HG02981 (cell line): ENCODE measurements at regions not wholly inside any gene's neighbourhood (a gene's known extent, or its start where the extent isn't known, plus 50 kb on each side); places are given as distances from the start of the nearest gene placed in this dataset.

Source experiments
- ATAC-seq: cut with Tn5 transposase; IDR thresholded peaks from one replicate; pipeline ENCODE4 v1.9.1; 2021; ENCODE audit warnings: mild to moderate bottlenecking, moderate library complexity; ENCODE audit not compliant: unreplicated experiment

DNA sequence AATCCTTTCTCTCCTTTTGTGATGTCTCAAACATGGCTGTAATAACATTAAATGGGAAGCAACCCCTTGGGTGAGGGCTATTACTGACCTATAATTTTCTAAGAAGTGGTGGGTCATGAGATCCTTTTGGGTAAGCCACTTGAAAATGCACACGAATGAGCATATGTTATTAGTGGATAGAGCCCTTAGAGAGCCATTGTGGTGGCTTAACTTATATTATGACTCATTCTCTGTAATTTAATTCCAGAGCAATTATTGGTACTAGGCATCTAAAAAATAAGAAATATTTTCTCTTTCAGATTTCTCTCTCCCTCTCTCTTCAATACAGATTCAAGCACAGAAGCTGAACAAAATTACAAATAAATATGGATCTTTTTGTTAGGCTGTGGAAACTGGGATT is 1177.4 kb upstream of the PHF14 start:
- ATAC-seq, result no peak

DNA sequence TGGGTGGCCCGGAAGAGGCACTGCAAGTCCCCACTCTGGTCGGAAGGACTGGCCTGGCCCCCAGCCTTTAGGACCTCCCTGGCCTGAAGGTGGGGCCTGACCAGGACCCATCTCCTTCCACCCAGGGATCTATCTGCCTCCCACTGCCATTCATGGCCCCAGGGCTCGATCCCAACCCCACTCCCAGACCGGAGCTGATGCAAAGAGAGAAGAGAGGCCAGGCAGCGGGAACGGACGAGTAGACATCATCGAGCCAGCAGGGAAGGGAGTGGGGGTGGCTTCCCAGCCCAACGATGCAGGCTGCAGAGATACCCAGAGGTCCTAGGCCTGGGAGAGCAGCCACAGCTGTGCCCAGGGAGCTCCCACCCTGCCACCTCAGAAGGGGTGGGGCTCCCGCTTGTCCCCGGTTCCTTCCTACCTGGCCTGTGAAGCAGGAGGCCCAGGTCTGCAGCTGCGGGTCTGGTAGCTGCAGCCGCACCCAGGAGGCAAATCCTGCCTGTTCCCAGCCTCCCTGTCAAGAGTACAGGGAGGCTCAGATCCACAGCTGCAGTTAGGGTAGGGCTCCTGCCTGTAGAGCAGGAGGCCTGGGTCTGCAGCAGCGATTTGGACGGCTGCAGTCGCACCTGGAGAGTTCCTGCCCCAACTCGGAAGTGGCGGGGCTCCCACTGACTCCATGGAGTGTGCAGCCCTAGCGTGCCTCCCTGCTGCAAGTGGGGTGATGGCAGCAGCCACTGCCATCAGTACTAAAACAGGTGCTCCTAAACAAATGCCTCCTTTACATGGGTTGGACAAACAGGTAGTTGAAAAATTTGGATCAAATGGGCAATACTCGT is 1151.0 kb upstream of the PHF14 start:
- no peak for ATAC-seq

DNA sequence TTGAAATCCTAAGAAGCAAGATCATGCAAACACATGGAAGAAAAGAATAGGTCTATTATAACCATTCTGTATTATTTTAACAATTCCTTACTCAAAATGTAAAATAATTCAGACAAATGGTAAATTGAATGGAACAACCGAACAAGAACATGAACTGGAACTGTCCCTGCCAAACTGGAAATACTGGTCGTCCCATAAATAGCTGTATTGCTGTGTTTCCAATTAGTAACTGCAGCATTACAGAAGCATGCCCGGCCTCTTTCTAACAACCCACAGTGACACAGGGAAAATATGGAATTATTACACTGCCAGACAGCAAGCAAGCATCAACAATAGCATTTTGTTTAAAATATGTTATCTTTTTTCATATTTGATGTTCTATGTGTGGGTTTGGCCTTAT is 1138.5 kb upstream of the PHF14 start:
- no peak for ATAC-seq

DNA sequence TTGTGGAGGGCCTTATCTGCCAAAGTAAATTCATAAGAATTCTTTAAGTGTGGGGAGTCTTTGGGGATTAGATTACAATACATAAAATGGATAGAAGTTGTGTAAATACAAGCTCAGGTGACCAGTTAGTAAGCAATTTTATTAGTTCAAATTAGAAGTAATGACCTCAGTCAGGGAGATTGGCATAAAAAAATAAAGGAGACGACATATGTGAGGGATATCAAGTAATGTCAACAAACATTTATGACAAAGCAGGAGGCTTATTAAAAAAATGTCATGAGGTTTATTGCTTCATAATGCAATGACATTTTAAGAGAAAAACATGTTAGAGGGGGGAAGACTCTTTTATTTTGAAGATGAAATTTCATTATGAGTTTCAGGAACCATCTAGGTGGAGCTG is 1137.0 kb upstream of the PHF14 start:
- ATAC-seq, result no peak

DNA sequence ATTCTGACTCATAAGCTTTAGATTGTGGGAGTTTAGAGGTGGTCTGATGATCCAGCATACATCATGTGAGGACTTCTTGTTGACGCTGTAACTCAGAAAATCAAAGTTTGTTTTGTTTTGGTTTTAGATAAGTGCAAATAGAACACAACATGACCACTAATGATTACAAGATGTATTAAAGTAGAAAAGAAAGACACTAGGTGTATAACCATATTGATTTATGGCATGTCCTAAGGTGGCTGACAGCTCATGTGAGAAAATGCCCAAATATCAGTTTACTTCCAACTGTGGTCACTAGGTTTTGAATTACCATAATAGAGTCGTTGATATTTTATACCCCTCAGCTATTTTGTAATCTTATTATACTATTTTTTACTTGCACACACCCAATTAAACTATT is 1131.4 kb upstream of the PHF14 start:
- ATAC-seq, result no peak

DNA sequence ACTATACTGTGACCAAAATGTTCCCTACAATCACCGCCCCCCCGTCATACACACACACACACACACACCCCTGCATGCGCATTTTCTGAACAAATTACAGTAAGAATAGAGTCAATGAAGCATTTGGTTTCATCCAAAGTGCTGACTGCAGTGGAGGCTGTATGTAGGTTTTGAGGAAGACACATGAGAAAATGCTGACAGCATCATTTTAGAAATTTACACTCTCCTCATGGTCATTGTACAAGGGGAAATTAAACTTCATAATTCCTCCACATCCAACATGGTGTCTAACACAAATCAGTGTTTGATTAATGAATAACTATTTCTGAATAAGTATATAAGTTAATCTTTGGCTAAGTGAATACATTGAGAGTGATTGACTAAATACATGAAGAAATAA is 1126.8 kb upstream of the PHF14 start:
- no peak for ATAC-seq

DNA sequence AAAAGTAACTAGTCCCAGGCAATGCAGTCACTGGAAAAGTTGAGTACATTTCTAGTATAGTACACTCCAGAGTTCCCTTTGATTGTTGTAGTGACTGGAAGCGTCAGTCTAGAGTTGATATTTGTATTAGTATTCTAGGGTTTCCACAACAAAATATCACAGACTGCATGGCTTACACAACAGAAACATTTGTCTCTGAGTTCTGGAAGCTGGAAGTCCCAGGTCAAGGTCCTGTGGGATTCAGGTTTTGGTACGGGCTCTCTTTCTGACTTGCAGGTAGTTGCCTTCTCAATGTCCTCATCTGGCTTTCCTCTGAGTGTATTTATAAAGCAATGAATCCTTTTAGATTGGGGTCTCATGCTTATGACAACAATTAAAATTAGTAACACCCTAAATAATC is 1119.1 kb upstream of the PHF14 start:
- ATAC-seq, result no peak

DNA sequence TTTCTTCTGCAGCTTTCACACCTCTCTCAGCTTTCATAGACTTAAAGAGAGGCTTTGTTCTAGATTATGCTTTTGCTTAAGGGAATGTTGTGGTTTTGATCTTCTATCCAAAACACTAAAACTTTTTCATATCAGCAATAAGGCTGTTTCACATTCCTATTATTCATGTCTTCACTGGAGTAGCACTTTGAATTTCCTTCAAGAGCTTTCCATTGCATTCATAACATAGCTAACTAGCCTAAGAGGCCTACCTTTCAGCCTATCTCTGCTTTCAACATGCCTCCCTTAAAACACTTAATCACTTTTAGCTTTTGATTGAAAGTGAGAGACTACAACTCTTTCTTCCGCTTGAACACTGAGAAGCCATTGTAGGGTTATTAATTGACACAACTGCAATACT is 1117.0 kb upstream of the PHF14 start:
- ATAC-seq, result no peak

DNA sequence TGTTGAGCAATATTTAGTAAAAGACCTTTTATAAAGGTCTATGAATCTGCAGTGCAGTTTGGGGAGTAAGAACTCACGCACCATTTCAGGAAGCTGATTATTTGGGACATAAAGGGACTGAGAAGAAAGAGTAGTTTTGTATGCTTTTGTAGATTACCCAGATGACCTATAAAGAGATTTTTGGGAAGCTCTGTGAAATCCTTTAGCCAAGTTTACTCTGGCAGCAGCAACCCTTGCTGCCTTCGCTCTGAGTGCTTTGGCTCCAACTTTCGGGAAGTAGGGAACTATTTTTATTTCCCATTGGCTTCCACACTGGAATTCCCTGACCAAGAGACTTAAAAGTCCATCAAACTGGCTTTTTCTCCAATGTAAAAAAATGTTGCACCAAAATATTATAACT is 1110.1 kb upstream of the PHF14 start:
- no peak for ATAC-seq

DNA sequence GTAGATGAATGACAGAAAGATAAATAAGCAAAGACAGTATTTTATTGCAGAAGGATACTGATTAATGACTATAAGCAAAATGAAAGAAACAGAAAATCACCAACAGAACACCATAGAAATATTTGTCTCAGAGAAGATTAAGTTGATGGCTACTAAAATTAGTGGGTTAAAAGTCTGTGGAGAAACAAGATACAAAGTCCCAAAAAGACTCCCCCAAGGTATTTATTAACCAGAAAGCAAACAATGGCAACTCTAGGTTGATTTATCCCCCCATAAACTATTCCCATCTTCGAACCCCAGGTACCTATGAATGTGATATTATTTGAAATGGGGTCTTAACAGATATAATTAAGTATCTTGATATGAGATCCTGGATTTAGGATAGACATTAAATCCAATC is 1104.5 kb upstream of the PHF14 start:
- no peak for ATAC-seq

DNA sequence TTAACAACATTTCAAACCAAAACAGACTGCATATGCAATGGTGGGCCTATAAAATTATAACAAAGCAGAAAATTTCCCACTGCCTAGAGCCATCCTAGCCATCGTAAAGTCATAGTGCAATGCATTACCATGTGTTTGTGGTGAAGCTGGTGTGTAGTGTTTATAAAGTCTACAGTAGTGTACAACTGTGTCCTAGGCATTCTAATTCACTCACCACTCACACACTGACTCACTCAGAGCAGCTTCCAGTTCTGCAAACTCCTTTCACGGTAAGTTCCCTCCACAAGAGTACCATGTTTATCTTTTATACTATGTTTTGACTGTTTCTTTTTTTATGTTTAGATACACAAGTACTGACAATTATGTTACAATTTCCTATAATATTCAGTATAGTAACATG is 1104.1 kb upstream of the PHF14 start:
- ATAC-seq, result no peak

DNA sequence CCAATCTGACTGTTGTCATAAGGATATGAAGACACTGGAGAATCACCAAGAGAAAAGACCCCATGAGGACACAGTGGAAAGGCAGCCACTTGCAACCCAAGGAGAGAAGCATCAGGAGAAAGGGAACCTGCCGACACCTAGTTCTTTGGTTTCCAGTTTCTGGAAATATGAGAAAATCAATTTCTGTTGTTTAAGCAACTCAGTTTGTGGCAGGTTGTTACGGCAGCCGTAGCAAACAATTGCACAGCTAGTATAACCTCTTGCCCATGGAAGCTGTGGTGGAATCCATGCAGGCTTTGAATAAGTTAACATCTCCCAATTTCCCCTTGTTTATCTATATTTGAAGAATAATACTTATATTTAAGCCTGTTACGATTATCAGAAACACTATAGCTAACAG is 1103.0 kb upstream of the PHF14 start:
- ATAC-seq, result no peak

DNA sequence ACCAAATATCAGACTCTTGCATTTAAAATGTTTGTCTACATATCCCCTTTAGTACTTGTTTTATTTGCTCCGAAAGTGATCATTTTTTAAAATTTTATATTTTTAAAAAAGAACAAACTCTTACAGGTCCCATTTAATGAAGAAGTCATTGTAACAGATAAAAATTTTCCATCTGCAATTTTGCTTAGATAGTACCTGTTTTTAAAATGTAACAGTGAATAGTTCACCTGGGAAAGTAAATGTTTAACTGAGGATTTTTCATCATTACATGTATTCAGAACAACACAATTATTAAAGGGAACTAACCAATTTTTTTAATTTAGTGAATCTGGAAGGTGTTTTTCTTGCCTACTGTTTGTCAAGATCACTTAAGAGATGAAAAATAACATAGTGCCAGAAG is 1099.5 kb upstream of the PHF14 start:
- no peak for ATAC-seq

DNA sequence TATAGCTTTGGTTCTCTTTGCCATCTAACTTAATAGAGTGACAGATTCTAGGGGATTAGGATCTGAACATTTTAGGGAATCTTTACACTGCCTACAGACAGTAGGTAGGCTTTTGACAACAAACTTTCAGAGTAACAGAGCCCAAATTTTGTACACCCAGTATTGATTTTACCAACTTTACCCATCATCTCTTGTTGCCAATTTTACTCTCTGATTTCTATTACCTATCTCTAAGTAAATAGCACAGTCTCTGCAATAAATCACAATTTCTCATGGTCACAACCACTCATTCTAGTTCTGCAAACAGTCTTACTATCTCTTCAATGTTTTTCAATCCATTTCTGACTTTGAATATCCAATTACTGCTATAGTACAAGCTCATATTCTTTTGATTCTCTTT is 1097.6 kb upstream of the PHF14 start:
- no peak for ATAC-seq

DNA sequence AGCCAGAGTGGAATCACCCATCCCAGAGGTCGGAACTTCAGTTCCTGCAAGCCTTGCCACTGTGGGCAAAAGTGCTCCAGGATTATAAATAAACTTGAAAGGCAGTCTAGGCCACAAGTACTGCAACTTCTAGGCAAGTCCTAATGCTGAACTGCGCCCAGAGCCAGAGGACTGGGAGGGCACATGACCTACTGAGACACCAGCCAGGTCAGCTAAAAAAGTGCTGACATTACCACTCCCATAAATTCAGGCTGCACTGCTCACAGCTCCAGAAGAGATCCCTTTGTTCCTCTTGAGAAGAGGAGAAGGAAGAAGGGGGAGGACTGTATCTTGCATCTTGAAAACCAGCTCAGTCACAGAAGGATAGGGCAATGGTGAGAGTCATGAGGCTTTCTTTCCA is 1084.1 kb upstream of the PHF14 start:
- no peak for ATAC-seq

DNA sequence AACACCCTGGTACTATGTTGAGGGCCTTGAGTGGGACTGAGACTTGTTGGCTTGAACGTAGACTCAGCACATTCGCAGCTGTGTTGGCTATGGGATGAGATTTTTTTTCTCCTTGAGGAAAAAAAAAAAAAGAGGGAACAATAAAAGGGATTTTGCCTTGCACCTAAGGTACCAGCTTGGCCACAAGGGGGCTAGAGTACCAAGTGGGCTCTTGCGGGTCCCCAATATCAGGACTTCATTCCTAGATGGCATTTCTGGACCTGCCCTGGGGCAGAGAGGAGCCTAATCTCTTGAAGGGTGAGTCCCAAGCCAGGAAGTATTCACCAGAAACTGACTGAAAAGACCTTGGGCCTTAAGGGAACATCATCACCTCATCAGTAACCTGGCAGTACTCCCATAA is 1083.6 kb upstream of the PHF14 start:
- ATAC-seq, result no peak

DNA sequence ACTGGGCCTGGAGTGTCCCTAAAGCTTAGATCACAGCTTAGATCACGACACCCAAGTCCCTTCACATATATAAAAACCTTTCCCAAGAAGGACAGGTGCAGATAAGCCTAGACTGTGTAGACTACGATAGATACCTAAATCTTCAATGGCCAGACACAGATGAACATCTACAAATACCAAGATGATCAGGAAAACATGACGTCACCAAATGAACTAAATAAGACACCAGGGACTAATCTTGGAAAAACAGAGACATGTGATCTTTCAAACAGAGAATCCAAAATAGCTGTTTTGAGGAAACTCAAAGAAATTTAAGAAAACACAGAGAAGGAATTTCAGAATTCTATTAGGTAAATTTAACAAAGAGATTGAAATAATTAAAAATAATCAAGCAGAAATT is 1082.6 kb upstream of the PHF14 start:
- no peak for ATAC-seq

DNA sequence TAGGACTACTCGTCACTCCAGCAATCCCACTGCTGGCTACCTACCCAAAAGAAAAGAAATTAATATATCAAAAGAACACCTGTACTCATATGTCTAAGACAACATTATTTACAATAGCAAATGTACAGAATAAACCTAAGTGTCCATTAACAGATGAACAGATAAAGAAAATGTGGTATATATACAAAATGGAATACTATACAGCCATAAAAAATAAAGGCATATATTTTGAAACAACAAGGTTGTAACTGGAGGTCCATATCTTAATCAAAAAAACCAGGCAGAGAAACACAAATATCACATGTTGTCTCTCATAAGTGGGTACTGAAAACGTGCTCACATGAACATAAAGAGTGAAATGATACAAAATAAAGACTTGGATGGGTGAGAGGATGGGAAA is 1073.3 kb upstream of the PHF14 start:
- ATAC-seq, result no peak

DNA sequence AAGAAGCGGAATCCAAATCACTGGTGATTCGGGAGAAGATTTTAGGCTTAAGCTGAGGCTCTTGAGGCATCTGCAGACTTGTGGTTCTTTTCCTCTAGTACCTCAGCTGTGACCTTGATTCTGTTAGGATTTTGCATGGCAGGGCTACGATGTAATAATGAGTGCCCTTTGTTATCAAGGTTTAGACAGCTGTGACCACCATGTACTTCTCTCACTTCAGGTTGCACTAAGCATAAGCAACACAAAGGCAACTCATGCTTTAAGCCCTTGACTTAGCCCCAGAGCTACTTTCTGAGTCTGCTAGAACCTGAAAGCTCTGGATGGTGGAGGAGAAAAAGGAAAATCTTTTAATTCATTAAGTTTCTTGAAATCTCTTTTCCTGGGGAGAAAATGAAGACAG is 1052.3 kb upstream of the PHF14 start:
- no peak for ATAC-seq

DNA sequence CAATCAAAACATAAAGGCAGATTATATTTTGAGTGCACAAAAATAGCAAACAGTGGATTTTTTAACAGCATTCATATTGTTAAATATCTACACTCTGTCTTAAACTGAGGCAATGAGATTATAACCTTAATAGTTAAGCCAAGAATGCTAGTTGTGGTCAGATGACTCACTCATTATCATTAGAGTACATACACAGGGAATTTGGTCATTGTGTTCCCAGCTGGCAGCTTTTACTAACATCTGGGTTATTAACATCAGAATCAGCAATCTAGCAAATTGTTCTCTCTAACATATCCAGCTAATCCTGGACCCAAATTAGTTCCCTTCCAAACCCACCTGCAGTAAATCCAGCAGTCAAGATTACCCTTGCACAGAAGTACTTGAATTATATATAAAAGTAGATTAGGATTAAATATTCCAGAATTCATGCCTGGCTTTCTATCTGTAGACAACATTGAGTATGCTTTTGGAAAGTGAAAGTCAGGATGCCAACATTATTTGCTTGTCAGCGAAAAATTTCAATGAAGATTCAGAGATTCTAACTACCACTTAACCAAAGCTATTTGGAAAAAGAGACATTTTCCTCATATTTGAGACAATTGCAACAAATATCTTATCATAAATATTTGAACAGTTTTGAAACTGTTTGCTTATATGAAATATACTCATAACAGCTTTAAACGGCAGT is 1035.6 kb upstream of the PHF14 start:
- ATAC-seq, result no peak

DNA sequence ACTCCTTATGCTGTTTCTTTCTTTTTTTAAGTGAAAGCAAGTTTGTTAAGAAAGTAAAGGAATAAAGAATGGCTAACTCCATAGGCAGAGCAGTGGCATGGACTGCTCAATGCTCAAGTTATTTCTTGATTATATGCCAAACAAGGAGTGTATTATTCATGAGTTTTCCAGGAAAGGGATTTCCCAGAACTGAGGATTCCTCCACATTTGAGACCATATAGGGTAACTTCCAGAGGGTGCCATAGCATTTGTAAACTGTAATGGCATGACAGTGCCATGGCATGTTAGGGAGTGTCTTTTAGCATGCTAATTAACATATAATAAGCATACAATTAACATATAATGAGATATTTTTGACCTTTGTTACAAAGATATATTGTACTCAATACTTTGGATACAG is 1034.5 kb upstream of the PHF14 start:
- no peak for ATAC-seq

DNA sequence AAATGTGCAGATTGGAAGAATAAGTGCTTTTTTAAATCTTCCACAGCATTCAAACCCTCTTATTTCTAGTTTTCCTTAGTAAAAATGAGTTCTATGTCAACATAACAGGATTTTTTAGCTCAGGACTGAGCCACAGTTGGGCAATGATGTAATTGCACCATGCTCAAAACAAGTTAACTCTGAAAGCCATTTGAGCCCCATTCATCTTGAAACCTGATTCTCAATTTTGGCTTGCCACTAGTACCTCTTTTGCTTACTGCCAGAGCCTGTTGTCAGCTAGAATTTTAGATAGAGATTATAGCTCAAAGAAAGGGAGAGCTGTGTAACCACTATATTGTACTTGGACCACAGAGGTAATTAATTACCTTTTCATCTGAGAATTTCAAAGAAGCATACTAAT is 1028.5 kb upstream of the PHF14 start:
- ATAC-seq, result no peak

DNA sequence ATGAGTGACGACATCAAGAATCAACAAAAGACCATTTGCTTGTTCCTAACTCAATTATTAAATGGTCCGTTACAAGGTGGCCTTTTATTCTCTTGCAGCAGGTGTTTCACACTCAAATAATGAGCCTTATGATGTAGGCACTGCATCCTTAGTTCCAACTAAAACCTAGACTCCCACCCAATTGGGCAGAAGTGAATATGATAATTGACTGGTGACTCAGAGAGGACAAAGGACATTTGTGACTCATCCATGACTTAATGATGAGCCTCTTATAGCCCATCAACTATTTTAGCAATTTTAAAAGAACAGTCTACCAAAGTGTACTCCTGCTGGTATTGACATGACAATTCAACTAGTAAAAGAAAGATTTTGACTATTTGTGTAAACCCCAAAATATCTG is 1027.8 kb upstream of the PHF14 start:
- ATAC-seq, result no peak
